NCI-H2171 treated with DMSO at 0.1 percent for 48 hours (cell line): ENCODE measurements at regions not wholly inside any gene's neighbourhood (a gene's known extent, or its start where the extent isn't known, plus 50 kb on each side); places are given as distances from the start of the nearest gene placed in this dataset.

ENCODE experiments used
- DNase-seq: peaks from one replicate; lab custom pipeline; 2025; lab: John Stamatoyannopoulos, UW

GRCh38 chr4:117429506-117429905, 344.1 kb upstream of the TRAM1L1 start:
- no peak for DNase-seq

GRCh38 chr4:117434424-117434823, 349.0 kb upstream of the TRAM1L1 start:
- no peak for DNase-seq

GRCh38 chr4:117447925-117448324, 362.5 kb upstream of the TRAM1L1 start:
- DNase-seq = no peak

GRCh38 chr4:117455088-117455487, 369.7 kb upstream of the TRAM1L1 start:
- DNase-seq = no peak

- no peak for DNase-seq
Measured at GRCh38 chr4:117466388-117466787, 381.0 kb upstream of the TRAM1L1 start.

GRCh38 chr4:117467404-117467803, 382.0 kb upstream of the TRAM1L1 start:
- DNase-seq = no peak

GRCh38 chr4:117474987-117475386, 389.6 kb upstream of the TRAM1L1 start:
- no peak for DNase-seq

- no peak for DNase-seq
Measured at GRCh38 chr4:117477925-117478324, 392.5 kb upstream of the TRAM1L1 start.

GRCh38 chr4:117478702-117479101, 393.3 kb upstream of the TRAM1L1 start:
- no peak for DNase-seq

- no peak for DNase-seq
Measured at GRCh38 chr4:117479673-117480072, 394.3 kb upstream of the TRAM1L1 start.

- DNase-seq = no peak
Measured at GRCh38 chr4:117481742-117482141, 396.4 kb upstream of the TRAM1L1 start.

- DNase-seq = no peak
Measured at GRCh38 chr4:117488692-117489091, 403.3 kb upstream of the TRAM1L1 start.

GRCh38 chr4:117489107-117489506, 403.7 kb upstream of the TRAM1L1 start:
- no peak for DNase-seq

- peak; percentile 55 for DNase-seq
Measured at GRCh38 chr4:117491516-117491915, 406.1 kb upstream of the TRAM1L1 start.

GRCh38 chr4:117495802-117496201, 410.4 kb upstream of the TRAM1L1 start:
- no peak for DNase-seq

GRCh38 chr4:117512414-117512813, 427.0 kb upstream of the TRAM1L1 start:
- peak; percentile 36 for DNase-seq

- no peak for DNase-seq
Measured at GRCh38 chr4:117514391-117515175, 429.2 kb upstream of the TRAM1L1 start.

GRCh38 chr4:117515921-117516320, 430.5 kb upstream of the TRAM1L1 start:
- no peak for DNase-seq

GRCh38 chr4:117527601-117528000, 442.2 kb upstream of the TRAM1L1 start:
- no peak for DNase-seq

GRCh38 chr4:117529401-117529800, 444.0 kb upstream of the TRAM1L1 start:
- DNase-seq = no peak

- no peak for DNase-seq
Measured at GRCh38 chr4:117533501-117533900, 448.1 kb upstream of the TRAM1L1 start.

GRCh38 chr4:117545039-117545438, 459.7 kb upstream of the TRAM1L1 start:
- no peak for DNase-seq

GRCh38 chr4:117549524-117549923, 464.1 kb upstream of the TRAM1L1 start:
- no peak for DNase-seq

- no peak for DNase-seq
Measured at GRCh38 chr4:117550085-117550484, 464.7 kb upstream of the TRAM1L1 start.
